Prostate gland (tissue), 2 donors: ENCODE measurements at regions not wholly inside any gene's neighbourhood (a gene's known extent, or its start where the extent isn't known, plus 50 kb on each side); places are given as distances from the start of the nearest gene placed in this dataset.

Source experiments
- POLR2A ChIP-seq: fragments of 450-650 bp; IDR thresholded peaks from one replicate; pipeline ENCODE4 v1.6.1; 2016; ENCODE audit warnings: antibody characterized with exemption, mild to moderate bottlenecking
- POLR2AphosphoS5 ChIP-seq: sonication (generic); formaldehyde crosslinking; IDR thresholded peaks from one replicate; pipeline ENCODE4 v1.6.1; 2017; ENCODE audit warnings: antibody characterized with exemption
- TF ChIP-seq, protein P1 (sequence below), 4 experiments: fragments of 200-600 bp in 2 of 4; fragments of 450-650 bp in 2 of 4; sonication (generic) in 2 of 4; IDR thresholded peaks; 1 replicate in 3 of 4; 2 replicates in 1 of 4; pipeline ENCODE4 v1.5.1; 2016 to 2019; ENCODE audit warnings: antibody characterized with exemption in 4 of 4, mild to moderate bottlenecking in 2 of 4, moderate library complexity in 2 of 4

DNA sequence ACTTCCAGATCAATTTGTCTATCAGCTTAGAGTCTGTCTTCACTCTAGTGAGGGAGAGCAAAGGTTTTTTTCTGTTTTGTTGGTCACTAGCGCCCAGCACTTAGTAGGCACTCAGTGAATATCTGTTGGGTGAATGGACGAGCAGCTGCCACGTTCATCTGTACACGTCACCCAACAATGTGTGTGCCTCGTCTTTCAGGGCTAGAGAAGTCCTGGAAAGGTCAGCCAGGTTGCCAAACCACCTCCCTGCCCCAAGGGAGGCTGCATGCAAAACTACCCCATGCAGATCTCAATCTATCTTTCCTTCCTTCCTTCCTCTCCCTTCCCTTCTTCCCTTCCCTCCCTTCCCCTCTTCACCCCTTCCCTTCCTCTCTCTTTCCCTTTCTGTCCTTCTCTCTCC is 340.9 kb downstream of the SOX9 start:
- TF ChIP-seq, protein P1, sequence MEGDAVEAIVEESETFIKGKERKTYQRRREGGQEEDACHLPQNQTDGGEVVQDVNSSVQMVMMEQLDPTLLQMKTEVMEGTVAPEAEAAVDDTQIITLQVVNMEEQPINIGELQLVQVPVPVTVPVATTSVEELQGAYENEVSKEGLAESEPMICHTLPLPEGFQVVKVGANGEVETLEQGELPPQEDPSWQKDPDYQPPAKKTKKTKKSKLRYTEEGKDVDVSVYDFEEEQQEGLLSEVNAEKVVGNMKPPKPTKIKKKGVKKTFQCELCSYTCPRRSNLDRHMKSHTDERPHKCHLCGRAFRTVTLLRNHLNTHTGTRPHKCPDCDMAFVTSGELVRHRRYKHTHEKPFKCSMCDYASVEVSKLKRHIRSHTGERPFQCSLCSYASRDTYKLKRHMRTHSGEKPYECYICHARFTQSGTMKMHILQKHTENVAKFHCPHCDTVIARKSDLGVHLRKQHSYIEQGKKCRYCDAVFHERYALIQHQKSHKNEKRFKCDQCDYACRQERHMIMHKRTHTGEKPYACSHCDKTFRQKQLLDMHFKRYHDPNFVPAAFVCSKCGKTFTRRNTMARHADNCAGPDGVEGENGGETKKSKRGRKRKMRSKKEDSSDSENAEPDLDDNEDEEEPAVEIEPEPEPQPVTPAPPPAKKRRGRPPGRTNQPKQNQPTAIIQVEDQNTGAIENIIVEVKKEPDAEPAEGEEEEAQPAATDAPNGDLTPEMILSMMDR (IDR thresholded peaks at IDR 0.05) = no peak
- no peak for TF ChIP-seq POLR2A
- no peak for TF ChIP-seq POLR2AphosphoS5
